ENCODE measurements at regions not wholly inside any gene's neighbourhood (a gene's known extent, or its start where the extent isn't known, plus 50 kb on each side); places are given as distances from the start of the nearest gene placed in this dataset.

DNA sequence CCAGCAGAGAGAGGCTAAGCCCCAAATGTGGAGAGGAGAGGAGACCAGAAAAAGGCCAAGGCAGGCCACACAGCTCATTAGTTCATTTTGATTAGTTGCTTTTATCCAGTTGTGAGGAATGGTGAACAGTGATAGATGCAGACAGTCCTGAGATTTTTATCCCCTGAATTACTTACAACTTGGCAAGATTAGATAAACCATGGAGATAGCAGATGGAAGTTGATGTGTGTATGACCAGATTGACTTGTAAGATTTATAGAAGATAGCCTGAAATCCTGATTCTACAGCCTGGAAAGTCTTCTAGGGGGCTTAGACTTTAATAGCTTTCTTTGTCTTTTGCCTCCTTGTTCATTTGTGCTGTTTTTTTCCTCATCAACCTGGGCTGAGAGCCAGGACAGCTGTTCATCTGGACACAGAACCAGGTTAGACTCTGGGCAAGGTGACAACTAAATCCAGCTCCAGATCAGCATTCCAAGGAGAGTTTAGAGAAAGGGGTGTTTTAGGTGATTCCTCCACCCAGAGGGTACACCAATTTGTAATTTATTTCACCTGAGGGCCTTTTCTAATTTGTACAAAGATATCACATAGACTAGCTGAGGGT, 215.5 kb downstream of the SPATA18 start:
- peaks cover 4% of the 10 kb centered on the region for H3K36me3 Mint-ChIP-seq
- H3K4me3 Mint-ChIP-seq: no peak overlapping the region
- DNase-seq (ENCODE audit: low spot score) (no peak), ATAC-seq (no peak)
- no peak overlapping the region for H3K27ac Mint-ChIP-seq
- ChIA-PET POLR2A (interaction anchor here (1.0 kb wide), 1 partner anchor 456 kb away, joined by 4 read pairs; no protein-coding TSS in a partner anchor), CTCF (no interaction called here)
- H3K27me3 Mint-ChIP-seq (ENCODE audit: low read depth): no peaks in the 10 kb centered on the region
- peaks cover 21% of the 10 kb centered on the region for H3K4me1 Mint-ChIP-seq
- TF ChIP-seq CBFB (CRISPR knock-in tag; IDR thresholded peaks at IDR 0.05; ENCODE audit: low read depth) (no peak), FOXJ3 (CRISPR knock-in tag; IDR thresholded peaks at IDR 0.05; ENCODE audit: borderline replicate concordance) (no peak), ZNF138 (CRISPR knock-in tag; conservative IDR thresholded peaks at IDR 0.05) (no peak), ETV6 (CRISPR knock-in tag; IDR thresholded peaks at IDR 0.05) (no peak), ZNF232 (CRISPR knock-in tag; IDR thresholded peaks at IDR 0.05) (no peak), ZNF121 (CRISPR knock-in tag; IDR thresholded peaks at IDR 0.05) (no peak), ZNF263 (CRISPR knock-in tag; IDR thresholded peaks at IDR 0.05; ENCODE audit: low read depth) (no peak), ZNF396 (CRISPR knock-in tag; IDR thresholded peaks at IDR 0.05; ENCODE audit: borderline replicate concordance) (no peak), HMGA2 (CRISPR knock-in tag; IDR thresholded peaks at IDR 0.05) (no peak)
- TF ChIP-seq, protein P1, sequence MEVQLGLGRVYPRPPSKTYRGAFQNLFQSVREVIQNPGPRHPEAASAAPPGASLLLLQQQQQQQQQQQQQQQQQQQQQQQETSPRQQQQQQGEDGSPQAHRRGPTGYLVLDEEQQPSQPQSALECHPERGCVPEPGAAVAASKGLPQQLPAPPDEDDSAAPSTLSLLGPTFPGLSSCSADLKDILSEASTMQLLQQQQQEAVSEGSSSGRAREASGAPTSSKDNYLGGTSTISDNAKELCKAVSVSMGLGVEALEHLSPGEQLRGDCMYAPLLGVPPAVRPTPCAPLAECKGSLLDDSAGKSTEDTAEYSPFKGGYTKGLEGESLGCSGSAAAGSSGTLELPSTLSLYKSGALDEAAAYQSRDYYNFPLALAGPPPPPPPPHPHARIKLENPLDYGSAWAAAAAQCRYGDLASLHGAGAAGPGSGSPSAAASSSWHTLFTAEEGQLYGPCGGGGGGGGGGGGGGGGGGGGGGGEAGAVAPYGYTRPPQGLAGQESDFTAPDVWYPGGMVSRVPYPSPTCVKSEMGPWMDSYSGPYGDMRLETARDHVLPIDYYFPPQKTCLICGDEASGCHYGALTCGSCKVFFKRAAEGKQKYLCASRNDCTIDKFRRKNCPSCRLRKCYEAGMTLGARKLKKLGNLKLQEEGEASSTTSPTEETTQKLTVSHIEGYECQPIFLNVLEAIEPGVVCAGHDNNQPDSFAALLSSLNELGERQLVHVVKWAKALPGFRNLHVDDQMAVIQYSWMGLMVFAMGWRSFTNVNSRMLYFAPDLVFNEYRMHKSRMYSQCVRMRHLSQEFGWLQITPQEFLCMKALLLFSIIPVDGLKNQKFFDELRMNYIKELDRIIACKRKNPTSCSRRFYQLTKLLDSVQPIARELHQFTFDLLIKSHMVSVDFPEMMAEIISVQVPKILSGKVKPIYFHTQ (CRISPR knock-in tag; IDR thresholded peaks at IDR 0.05): no peak
- TF ChIP-seq, protein P2, sequence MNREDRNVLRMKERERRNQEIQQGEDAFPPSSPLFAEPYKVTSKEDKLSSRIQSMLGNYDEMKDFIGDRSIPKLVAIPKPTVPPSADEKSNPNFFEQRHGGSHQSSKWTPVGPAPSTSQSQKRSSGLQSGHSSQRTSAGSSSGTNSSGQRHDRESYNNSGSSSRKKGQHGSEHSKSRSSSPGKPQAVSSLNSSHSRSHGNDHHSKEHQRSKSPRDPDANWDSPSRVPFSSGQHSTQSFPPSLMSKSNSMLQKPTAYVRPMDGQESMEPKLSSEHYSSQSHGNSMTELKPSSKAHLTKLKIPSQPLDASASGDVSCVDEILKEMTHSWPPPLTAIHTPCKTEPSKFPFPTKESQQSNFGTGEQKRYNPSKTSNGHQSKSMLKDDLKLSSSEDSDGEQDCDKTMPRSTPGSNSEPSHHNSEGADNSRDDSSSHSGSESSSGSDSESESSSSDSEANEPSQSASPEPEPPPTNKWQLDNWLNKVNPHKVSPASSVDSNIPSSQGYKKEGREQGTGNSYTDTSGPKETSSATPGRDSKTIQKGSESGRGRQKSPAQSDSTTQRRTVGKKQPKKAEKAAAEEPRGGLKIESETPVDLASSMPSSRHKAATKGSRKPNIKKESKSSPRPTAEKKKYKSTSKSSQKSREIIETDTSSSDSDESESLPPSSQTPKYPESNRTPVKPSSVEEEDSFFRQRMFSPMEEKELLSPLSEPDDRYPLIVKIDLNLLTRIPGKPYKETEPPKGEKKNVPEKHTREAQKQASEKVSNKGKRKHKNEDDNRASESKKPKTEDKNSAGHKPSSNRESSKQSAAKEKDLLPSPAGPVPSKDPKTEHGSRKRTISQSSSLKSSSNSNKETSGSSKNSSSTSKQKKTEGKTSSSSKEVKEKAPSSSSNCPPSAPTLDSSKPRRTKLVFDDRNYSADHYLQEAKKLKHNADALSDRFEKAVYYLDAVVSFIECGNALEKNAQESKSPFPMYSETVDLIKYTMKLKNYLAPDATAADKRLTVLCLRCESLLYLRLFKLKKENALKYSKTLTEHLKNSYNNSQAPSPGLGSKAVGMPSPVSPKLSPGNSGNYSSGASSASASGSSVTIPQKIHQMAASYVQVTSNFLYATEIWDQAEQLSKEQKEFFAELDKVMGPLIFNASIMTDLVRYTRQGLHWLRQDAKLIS (CRISPR knock-in tag; IDR thresholded peaks at IDR 0.05; ENCODE audit: borderline replicate concordance): no peak
- TF ChIP-seq, protein P3, sequence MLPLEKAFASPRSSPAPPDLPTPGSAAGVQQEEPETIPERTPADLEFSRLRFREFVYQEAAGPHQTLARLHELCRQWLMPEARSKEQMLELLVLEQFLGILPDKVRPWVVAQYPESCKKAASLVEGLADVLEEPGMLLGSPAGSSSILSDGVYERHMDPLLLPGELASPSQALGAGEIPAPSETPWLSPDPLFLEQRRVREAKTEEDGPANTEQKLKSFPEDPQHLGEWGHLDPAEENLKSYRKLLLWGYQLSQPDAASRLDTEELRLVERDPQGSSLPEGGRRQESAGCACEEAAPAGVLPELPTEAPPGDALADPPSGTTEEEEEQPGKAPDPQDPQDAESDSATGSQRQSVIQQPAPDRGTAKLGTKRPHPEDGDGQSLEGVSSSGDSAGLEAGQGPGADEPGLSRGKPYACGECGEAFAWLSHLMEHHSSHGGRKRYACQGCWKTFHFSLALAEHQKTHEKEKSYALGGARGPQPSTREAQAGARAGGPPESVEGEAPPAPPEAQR (CRISPR knock-in tag; IDR thresholded peaks at IDR 0.05): no peak
- TF ChIP-seq, protein P4, sequence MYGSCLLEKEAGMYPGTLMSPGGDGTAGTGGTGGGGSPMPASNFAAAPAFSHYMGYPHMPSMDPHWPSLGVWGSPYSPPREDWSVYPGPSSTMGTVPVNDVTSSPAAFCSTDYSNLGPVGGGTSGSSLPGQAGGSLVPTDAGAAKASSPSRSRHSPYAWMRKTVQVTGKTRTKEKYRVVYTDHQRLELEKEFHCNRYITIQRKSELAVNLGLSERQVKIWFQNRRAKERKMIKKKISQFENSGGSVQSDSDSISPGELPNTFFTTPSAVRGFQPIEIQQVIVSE (CRISPR knock-in tag; IDR thresholded peaks at IDR 0.05; ENCODE audit: borderline replicate concordance): no peak
- TF ChIP-seq, protein P5, sequence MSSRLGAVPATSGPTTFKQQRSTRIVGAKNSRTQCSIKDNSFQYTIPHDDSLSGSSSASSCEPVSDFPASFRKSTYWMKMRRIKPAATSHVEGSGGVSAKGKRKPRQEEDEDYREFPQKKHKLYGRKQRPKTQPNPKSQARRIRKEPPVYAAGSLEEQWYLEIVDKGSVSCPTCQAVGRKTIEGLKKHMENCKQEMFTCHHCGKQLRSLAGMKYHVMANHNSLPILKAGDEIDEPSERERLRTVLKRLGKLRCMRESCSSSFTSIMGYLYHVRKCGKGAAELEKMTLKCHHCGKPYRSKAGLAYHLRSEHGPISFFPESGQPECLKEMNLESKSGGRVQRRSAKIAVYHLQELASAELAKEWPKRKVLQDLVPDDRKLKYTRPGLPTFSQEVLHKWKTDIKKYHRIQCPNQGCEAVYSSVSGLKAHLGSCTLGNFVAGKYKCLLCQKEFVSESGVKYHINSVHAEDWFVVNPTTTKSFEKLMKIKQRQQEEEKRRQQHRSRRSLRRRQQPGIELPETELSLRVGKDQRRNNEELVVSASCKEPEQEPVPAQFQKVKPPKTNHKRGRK (CRISPR knock-in tag; IDR thresholded peaks at IDR 0.05; ENCODE audit: borderline replicate concordance): no peak
- TF ChIP-seq, protein P6, sequence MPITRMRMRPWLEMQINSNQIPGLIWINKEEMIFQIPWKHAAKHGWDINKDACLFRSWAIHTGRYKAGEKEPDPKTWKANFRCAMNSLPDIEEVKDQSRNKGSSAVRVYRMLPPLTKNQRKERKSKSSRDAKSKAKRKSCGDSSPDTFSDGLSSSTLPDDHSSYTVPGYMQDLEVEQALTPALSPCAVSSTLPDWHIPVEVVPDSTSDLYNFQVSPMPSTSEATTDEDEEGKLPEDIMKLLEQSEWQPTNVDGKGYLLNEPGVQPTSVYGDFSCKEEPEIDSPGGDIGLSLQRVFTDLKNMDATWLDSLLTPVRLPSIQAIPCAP (CRISPR knock-in tag; IDR thresholded peaks at IDR 0.05): no peak
- TF ChIP-seq, protein P7, sequence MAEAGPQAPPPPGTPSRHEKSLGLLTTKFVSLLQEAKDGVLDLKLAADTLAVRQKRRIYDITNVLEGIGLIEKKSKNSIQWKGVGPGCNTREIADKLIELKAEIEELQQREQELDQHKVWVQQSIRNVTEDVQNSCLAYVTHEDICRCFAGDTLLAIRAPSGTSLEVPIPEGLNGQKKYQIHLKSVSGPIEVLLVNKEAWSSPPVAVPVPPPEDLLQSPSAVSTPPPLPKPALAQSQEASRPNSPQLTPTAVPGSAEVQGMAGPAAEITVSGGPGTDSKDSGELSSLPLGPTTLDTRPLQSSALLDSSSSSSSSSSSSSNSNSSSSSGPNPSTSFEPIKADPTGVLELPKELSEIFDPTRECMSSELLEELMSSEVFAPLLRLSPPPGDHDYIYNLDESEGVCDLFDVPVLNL (CRISPR knock-in tag; IDR thresholded peaks at IDR 0.05; ENCODE audit: borderline replicate concordance, low read depth): no peak
- peaks cover 4% of the 10 kb centered on the region for H3K9me3 Mint-ChIP-seq
